Medulla oblongata (tissue), 1 donor: ENCODE measurements at regions not wholly inside any gene's neighbourhood (a gene's known extent, or its start where the extent isn't known, plus 50 kb on each side); places are given as distances from the start of the nearest gene placed in this dataset.

Experiments
- DNase-seq: peaks from one replicate; pipeline ENCODE4 v3.0.0-alpha.2; 2015; ENCODE audit errors: extremely low spot score

DNA sequence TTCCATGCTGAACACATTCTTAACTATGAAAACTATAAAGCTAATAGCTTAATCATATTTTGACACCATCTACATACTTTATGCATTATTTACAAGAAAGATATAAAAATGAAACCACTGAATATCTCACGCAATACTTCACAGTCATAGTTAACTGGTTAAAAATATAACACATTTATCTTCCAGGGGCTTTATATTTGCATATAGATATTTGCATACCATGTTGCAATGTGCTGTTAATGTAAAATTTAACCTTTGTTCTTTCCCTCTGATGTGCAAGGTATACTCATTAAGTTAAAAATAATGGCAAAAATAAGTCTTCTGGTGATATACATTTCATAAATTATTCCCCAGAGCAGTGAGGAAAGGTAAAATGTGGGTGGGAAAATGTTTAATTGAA is 76.9 kb upstream of the MGMT start:
- no peak for DNase-seq

GRCh38 chr10:129390726-129391125 is 76.3 kb upstream of the MGMT start:
- DNase-seq = no peak

- DNase-seq = no peak
Observed at GRCh38 chr10:129391464-129391863, 75.6 kb upstream of the MGMT start.

DNA sequence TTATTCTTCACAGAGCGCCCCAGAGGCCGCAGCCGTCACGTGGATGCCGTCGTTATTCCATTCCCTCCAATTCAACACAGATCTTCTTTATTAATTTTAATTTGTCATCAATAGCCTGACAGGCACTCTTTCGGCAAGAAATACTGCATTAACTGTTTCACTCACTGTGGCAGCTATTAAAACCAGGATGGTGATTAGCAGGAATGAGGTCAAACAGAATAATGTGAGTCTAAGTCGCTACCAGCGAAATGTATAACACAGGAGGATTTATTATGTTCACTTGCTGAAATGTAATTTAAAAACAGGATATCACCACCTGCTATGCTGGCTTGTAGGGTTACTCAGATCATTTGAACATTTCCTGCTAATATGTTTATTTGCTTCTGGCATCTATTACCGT is 74.2 kb upstream of the MGMT start:
- no peak for DNase-seq

DNA sequence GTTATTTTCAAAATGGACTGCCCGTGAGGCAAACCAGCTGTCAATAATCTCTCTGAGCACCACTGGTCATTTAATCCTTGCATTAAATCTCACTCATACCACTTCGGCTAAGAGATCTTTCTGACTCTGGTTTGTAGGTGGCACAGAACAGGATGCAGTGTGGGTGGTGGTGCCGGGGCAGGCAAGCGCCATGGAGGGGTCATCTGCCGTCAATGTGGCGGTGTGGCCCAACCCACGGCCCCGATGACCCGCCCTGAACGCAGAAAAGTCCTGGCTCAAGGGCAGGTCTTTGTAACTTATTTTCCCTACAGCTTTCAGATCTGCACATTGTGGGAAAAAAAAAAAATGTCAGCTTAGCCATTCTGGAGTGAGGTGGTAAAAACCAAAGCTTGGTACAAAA is 73.2 kb upstream of the MGMT start:
- no peak for DNase-seq

DNA sequence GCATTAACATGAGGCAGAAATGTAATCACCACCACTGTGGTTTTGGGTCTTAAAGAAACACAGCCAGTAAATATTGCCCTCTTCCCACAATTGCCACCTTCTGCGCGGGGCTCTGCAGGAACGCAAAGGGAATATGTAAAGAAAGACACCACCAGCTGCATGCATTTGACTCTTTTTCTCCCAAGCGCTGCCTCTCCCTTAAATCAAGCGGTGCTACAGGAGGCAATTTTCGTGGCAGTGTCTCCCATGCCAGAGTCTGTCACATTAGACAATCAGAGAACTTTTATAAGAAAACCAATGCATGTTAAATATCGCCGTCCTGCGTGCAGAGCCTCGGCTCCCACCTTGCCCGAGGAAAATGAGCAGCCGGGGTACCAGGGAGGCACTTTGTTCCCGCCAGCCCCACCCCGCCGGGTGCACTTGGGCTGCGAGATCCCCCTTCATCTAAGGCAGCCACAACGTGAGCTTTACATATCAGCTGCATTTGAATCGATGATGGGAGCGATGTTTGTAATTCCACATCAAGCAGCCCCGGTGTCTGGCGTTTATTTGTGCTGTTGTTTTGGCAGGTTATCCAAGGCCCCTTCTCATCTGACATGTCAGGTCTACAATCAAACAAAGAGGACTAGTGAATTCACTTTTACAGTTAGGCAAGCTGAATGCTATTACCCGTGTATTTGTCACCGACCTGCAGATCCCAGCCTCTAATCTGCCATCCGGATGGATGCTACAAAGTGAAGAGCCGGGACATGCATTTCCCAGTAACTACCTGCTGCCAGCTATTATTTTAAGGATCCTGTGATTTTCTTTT is 72.3 kb upstream of the MGMT start:
- no peak for DNase-seq

- no peak for DNase-seq
Observed at GRCh38 chr10:129396021-129396722, 70.9 kb upstream of the MGMT start.

GRCh38 chr10:129397198-129397974 is 69.7 kb upstream of the MGMT start:
- no peak for DNase-seq

DNA sequence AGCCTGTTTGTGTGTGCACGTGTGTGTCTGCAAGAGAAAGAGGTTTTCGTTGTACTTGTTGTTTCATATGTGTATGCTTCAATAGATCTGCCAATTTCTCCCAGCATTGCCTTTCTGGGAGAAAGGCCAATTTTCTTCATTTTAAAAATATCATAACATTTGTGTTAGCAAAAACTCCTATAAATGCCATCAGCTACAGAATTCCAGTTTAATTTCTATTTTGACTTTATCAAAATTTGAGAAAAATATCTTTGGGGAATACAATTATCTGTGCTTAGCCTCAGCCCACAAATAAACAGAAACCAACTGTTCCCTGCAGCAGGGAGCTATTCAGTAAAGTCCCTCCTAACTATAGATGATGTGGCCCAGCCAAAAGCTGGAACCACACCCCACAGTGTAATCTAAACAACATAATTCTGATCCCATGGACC is 68.3 kb upstream of the MGMT start:
- DNase-seq = no peak

DNA sequence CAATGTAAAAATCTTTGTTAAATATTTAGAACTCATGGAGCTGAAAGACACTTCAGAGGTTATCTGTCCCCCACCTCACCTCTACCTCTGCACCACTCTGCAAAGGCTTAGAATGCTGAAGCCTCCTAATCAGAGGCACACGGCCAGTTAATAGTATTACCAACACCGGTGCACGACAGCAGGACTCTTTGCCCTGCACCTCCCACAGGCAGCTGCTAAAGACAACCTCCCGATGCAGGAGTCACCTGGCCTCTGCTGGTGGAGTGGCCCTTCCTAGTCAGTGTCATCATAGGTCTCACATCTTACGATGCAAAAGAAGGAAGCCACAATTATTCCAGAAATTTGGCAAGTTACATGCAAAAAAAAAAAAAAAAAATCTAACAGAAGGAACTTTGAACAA is 66.6 kb upstream of the MGMT start:
- DNase-seq = no peak

GRCh38 chr10:129402459-129402858 is 64.6 kb upstream of the MGMT start:
- DNase-seq = no peak

- DNase-seq = no peak
Observed at GRCh38 chr10:129404091-129404490, 63.0 kb upstream of the MGMT start.

GRCh38 chr10:129405389-129405788 is 61.7 kb upstream of the MGMT start:
- DNase-seq = no peak

GRCh38 chr10:129410688-129411392 is 56.2 kb upstream of the MGMT start:
- no peak for DNase-seq

- no peak for DNase-seq
Observed at GRCh38 chr10:129411393-129411705, 55.7 kb upstream of the MGMT start.

DNA sequence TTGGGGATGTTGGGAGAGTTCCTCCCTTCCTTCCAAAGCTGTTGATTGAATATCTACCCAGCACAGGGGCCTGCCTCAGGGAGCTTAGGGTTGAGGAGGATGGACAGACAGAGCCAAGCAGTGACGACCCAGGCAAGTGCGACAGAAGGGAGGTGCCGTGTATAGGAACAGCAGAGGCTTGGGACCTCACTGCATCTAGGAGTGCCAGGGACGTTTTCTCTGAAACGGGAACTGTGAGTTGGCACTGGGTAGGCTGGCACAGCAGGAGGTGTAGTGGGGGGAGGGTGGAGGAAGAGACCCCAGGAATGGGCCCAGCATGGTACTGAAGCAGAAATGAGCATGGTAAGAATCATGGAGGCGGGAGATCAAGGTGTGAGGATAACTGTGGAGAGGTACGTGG is 55.3 kb upstream of the MGMT start:
- no peak for DNase-seq

DNA sequence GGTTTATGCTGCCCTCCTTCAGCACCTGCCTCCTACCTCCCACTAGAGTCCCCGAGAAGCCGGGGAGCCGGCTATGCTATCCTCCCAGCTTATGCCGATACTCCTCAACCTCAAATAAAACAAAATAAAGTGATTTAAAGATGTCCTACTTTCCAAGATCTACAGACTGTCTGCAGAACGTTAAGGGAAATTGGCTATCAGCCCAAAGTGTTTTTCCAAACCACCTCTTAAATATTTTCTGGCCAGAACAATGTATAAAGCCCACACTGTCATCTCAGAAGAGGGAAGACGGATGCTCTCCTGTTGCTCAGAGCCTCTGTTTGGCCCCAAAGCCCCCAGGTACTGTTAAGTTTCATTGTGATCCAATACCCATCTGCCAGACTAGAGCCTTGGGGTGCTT is 54.0 kb upstream of the MGMT start:
- no peak for DNase-seq

- no peak for DNase-seq
Observed at GRCh38 chr10:129415215-129416140, 51.6 kb upstream of the MGMT start.

GRCh38 chr10:129416155-129416554 is 50.9 kb upstream of the MGMT start:
- DNase-seq = no peak

DNA sequence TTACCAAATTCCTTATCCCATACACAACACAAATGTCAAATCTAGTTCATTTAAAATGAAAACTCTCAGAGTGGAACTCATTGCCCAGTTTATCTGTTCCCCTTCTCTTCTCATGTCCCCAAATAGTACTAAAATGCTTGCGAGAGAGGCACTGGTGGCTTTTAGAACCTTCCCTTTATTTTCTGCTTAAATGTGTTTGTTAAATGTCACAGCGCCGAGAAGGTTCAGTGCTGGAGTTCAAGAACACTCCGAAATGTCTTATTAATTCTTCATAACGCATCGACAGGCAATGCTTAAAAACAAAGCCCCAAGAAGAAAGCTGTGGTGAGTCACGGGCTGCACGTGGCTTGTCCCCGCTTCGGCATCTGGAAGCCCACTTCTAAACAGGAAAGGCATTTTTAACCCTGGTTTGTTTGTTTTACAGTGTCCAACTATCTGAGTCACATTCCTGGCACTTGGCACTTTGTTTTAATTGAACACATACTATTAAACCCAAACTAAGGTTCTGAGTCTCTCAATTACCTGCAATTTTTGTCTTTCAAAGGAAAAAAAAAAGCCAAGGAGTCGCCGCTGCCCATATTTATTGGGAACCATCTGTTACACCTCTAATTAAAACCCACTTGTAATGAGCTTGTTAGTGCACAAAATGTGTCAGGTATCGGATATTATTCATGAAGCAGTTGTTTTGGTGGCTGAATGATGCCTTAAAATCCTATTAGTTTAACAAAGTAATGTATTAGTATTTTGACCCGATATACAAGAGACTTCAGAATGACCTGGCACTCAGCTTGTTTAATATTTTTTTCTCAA is 49.9 kb upstream of the MGMT start:
- DNase-seq = no peak
